ENCODE measurements at regions not wholly inside any gene's neighbourhood (a gene's known extent, or its start where the extent isn't known, plus 50 kb on each side); places are given as distances from the start of the nearest gene placed in this dataset.

DNA sequence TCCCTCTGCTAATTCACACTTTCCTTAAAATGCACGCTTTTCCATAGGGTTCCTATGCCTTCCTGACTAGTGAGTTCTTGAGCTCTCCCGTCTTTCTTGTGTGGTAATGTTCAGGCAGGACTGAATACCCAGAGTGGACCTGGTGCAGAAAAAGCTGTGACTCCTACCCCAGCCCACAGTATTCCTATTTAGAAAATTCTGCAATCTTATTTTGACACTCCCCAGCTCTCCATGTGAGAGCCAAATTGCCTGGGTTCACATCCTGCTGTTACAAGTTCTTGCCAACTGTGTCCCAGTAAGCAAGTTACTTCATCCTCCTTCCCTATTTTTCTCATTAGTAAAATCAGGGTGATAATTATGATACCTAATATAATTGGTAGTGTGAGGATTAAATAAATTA, 290.8 kb upstream of the SLCO3A1 start:
- DNase-seq (ENCODE audit: low read depth) = no peak
- TF ChIP-seq, protein P1, sequence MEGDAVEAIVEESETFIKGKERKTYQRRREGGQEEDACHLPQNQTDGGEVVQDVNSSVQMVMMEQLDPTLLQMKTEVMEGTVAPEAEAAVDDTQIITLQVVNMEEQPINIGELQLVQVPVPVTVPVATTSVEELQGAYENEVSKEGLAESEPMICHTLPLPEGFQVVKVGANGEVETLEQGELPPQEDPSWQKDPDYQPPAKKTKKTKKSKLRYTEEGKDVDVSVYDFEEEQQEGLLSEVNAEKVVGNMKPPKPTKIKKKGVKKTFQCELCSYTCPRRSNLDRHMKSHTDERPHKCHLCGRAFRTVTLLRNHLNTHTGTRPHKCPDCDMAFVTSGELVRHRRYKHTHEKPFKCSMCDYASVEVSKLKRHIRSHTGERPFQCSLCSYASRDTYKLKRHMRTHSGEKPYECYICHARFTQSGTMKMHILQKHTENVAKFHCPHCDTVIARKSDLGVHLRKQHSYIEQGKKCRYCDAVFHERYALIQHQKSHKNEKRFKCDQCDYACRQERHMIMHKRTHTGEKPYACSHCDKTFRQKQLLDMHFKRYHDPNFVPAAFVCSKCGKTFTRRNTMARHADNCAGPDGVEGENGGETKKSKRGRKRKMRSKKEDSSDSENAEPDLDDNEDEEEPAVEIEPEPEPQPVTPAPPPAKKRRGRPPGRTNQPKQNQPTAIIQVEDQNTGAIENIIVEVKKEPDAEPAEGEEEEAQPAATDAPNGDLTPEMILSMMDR (IDR thresholded peaks at IDR 0.05; ENCODE audit: insufficient read depth, low read length) = no peak
- H3K4me3 ChIP-seq (ENCODE audit: low read depth, low read length) = no peak overlapping the region

DNA sequence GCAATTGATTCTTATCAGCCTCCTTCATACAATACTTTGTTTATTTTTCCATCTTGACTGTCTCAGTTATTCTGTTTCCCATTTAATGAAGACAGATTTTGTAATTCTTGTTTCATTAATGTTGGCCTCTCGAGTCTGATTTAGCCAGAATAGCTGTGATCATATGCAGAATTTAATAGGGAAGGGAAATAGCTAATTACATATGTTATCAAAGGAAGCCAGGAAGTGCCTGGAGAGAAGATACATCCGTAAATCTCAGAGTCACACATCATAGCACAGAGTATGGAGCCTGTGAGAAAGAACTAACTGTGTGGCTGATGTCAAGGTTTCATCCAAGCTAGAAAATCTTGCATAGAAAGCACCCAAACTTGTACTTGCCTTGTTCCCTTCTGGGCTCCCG, 288.9 kb upstream of the SLCO3A1 start:
- DNase-seq (ENCODE audit: low read depth) = no peak
- H3K4me3 ChIP-seq (ENCODE audit: low read depth, low read length) = no peak overlapping the region
- TF ChIP-seq, protein P1 (IDR thresholded peaks at IDR 0.05; ENCODE audit: insufficient read depth, low read length) = no peak

DNA sequence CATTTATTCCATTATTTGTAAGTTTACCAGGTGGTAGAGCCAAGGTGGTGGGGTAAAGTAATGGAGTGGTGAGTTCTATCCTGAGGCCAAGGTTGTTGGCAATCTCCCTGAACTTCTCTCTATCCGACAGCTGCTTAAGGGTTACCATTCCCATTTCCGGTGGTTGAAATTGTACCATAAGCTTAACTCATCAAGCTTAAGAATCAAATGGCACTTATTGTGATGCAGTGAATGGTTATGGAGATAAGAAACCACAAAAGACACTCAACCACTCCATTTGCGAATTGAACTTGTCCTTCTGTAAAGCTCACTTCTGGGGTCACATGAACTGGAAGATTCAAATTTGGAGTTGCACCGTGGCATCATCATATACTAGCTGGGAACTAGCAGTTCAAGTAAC, 287.4 kb upstream of the SLCO3A1 start:
- DNase-seq (ENCODE audit: low read depth) = no peak
- no peak overlapping the region for H3K4me3 ChIP-seq (ENCODE audit: low read depth, low read length)
- TF ChIP-seq, protein P1 (IDR thresholded peaks at IDR 0.05; ENCODE audit: insufficient read depth, low read length) = no peak

DNA sequence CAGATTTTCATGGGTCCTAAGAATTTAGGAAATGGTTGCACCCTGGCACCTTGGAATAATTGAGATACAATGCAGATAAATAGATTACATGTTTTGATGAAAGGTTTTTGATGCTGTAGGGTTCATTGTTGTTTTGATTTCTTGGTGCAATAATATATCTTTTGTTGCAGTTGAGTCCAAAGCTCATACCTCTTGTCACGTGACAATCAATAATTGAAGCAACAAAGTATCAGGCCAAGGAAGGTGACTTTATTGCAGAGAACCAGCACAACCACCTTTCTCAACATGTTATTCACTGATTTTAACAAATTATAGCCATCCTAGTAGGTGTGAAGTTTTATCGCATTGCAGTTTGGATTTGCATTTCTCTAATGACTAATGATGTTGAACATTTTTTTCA, 285.5 kb upstream of the SLCO3A1 start:
- no peak for DNase-seq (ENCODE audit: low read depth)
- TF ChIP-seq, protein P1 (IDR thresholded peaks at IDR 0.05; ENCODE audit: insufficient read depth, low read length) = no peak
- H3K4me3 ChIP-seq (ENCODE audit: low read depth, low read length) = no peak overlapping the region

DNA sequence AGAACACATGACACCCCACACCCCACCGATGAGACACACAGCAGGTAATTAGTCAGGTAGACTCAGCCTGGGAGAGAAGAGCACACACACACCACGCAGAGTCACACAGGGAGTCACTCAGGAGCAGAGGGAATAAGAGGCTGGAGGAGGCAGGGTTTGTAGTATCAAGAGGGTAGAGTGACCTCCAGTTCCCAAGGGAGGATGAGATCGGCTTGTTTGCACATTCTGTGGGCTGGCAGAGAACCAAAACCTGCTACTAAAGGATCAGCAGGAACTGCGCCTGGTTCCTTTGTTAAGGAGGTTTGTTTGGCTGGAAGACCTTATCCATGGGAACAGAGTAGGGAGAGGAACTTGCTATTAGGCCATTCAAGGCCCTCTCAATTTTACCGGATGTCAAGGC, 281.4 kb upstream of the SLCO3A1 start:
- TF ChIP-seq, protein P1 (IDR thresholded peaks at IDR 0.05; ENCODE audit: insufficient read depth, low read length) = no peak
- H3K4me3 ChIP-seq (ENCODE audit: low read depth, low read length) = no peak overlapping the region
- peak; percentile 57 for DNase-seq (ENCODE audit: low read depth)

- no peak overlapping the region for H3K4me3 ChIP-seq (ENCODE audit: low read depth, low read length)
- TF ChIP-seq, protein P1 (IDR thresholded peaks at IDR 0.05; ENCODE audit: insufficient read depth, low read length) = no peak
- no peak for DNase-seq (ENCODE audit: low read depth)
These were observed 277.4 kb upstream of the SLCO3A1 start for GRCh38 chr15:91576096-91576495.

DNA sequence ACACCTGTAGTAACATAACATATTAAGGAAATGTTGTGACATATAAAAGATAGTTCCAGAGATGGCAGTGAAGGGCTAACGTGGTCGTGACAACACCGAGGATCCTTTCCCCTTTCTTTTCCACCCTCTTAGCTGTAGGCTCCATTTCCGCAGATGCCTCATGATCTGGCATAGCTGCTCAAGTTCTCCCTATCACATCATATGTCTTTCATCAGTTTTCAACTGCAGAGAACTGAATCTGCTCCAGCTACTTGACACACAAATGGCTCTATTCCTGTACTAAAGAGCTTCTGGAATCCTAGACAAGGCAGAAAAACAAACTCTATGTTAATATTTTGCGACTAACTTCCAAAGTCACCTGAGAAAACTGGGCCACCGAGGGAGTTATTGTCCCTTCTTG, 275.0 kb upstream of the SLCO3A1 start:
- H3K4me3 ChIP-seq (ENCODE audit: low read depth, low read length) = no peak overlapping the region
- no peak for DNase-seq (ENCODE audit: low read depth)
- TF ChIP-seq, protein P1 (IDR thresholded peaks at IDR 0.05; ENCODE audit: insufficient read depth, low read length) = no peak
